Tibial nerve (tissue), 4 donors: ENCODE measurements at regions not wholly inside any gene's neighbourhood (a gene's known extent, or its start where the extent isn't known, plus 50 kb on each side); places are given as distances from the start of the nearest gene placed in this dataset.

Experiments
- DNase-seq, 2 donors: peaks; one replicate each; pipeline ENCODE4 v3.0.0-alpha.2; 2019; ENCODE audit warnings: low spot score in 2 of 2
- H3K27ac ChIP-seq, 4 donors: fragments of 200-600 bp; sonication (generic) in 3 of 4; one replicate each; pipeline ENCODE4 v1.5.1; 2017 to 2019; ENCODE audit warnings: mild to moderate bottlenecking in 1 of 4
- H3K27me3 ChIP-seq, 2 donors: fragments of 200-600 bp; sonication (generic) in 1 of 2; one replicate each; pipeline versions ENCODE4 v1.5.1 to v1.6.0; 2017 to 2019
- H3K36me3 ChIP-seq, 3 donors: fragments of 200-600 bp; sonication (generic); one replicate each; pipeline ENCODE4 v1.5.1; 2018 to 2019
- H3K4me1 ChIP-seq, 4 donors: fragments of 200-600 bp; sonication (generic) in 3 of 4; one replicate each; pipeline ENCODE4 v1.5.1; 2017 to 2019
- H3K4me3 ChIP-seq, 4 donors: fragments of 200-600 bp; sonication (generic) in 3 of 4; one replicate each; pipeline ENCODE4 v1.5.1; 2017 to 2019; ENCODE audit warnings: mild to moderate bottlenecking in 1 of 4, moderate library complexity in 1 of 4
- H3K9me3 ChIP-seq, 4 donors: fragments of 200-600 bp; sonication (generic) in 3 of 4; one replicate each; pipeline ENCODE4 v1.5.1; 2017 to 2019
- EP300 ChIP-seq, 2 donors: sonication (generic); formaldehyde crosslinking; IDR thresholded peaks; one replicate each; pipeline ENCODE4 v1.6.1; 2017; ENCODE audit warnings: antibody characterized with exemption in 2 of 2, mild to moderate bottlenecking in 1 of 2
- POLR2A ChIP-seq, 2 donors: fragments of 450-650 bp; IDR thresholded peaks; one replicate each; pipeline ENCODE4 v1.6.1; 2017; ENCODE audit warnings: antibody characterized with exemption in 2 of 2, mild to moderate bottlenecking in 2 of 2, moderate library complexity in 2 of 2
- WGBS, 2 donors: methylation state at CpG; one replicate each; pipeline ENCODE4 v1.1.5; 2018; 5-methylcytosine and 5-hydroxymethylcytosine counted together
- TF ChIP-seq, protein P1 (sequence below), 5 experiments: fragments of 200-600 bp in 3 of 5; fragments of 450-650 bp in 2 of 5; sonication (generic) in 3 of 5; IDR thresholded peaks; one replicate each; pipeline ENCODE4 v1.5.1; 2016 to 2019; ENCODE audit warnings: antibody characterized with exemption in 5 of 5, mild to moderate bottlenecking in 3 of 5, moderate library complexity in 2 of 5

GRCh38 chr13:105139048-105139379, 1396.4 kb downstream of the EFNB2 start:
- Histone ChIP-seq H3K9me3 (no peaks in the 10 kb centered on the region), H3K36me3 (no peaks in the 10 kb centered on the region), H3K4me3 (peak overlapping the region in 2 of 4 donors; percentile 38 to 39), H3K27ac (no peak overlapping the region), H3K4me1 (no peaks in the 10 kb centered on the region), H3K27me3 (no peaks in the 10 kb centered on the region)
- 82 to 86% methylated on average over 3 of the region's 3 CpGs for WGBS, 2 donors
- no peak for DNase-seq
- TF ChIP-seq POLR2A (IDR thresholded peaks at IDR 0.05), result no peak
- TF ChIP-seq, protein P1, sequence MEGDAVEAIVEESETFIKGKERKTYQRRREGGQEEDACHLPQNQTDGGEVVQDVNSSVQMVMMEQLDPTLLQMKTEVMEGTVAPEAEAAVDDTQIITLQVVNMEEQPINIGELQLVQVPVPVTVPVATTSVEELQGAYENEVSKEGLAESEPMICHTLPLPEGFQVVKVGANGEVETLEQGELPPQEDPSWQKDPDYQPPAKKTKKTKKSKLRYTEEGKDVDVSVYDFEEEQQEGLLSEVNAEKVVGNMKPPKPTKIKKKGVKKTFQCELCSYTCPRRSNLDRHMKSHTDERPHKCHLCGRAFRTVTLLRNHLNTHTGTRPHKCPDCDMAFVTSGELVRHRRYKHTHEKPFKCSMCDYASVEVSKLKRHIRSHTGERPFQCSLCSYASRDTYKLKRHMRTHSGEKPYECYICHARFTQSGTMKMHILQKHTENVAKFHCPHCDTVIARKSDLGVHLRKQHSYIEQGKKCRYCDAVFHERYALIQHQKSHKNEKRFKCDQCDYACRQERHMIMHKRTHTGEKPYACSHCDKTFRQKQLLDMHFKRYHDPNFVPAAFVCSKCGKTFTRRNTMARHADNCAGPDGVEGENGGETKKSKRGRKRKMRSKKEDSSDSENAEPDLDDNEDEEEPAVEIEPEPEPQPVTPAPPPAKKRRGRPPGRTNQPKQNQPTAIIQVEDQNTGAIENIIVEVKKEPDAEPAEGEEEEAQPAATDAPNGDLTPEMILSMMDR (IDR thresholded peaks at IDR 0.05), result no peak
- no peak for TF ChIP-seq EP300 (IDR thresholded peaks at IDR 0.05)

DNA sequence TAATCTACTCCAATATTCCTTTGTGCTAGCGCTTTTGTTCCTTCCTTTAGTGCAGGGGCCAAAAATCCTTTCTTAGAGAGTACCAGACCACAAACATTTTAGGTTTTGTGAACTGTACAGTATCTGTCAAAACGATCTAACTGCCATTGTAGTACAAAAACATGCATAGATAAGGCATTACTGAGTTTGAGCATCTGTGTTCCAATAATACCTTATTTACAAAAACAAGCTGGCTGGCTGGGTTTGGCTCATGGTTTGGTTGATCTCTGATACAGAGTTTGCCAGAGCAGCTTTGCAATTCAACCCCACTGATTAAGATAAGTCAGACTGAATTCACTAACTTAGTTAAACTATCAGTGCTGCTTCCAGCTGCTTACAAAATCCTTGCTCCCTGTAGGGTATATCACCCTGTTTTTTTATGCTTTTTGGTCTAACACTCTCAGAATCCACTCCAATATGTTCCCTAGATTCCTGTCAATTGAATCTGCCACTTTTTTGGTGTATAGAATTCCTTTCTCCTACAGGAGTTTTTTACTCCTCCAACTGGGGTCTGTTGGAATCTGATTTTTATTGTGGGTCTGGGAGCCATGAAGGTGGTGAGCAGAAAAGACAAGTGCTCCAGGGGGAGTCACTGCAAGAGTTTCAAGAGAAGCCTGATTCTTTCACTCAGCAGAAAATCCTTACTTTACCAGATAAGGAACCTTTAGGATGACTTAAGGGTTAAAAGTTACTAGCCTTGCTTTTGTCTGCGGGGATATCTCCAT, 1399.4 kb downstream of the EFNB2 start:
- DNase-seq, result no peak
- 60 to 66% methylated on average over 3 of the region's 3 CpGs for WGBS, 2 donors
- H3K27ac ChIP-seq, result no peak overlapping the region
- H3K36me3 ChIP-seq, result no peaks in the 10 kb centered on the region
- H3K9me3 ChIP-seq, result no peaks in the 10 kb centered on the region
- no peaks in the 10 kb centered on the region for H3K27me3 ChIP-seq
- TF ChIP-seq, protein P1 (IDR thresholded peaks at IDR 0.05), result no peak
- TF ChIP-seq EP300 (IDR thresholded peaks at IDR 0.05), result no peak
- no peak for TF ChIP-seq POLR2A (IDR thresholded peaks at IDR 0.05)
- no peaks in the 10 kb centered on the region for H3K4me1 ChIP-seq
- H3K4me3 ChIP-seq, result no peak overlapping the region

DNA sequence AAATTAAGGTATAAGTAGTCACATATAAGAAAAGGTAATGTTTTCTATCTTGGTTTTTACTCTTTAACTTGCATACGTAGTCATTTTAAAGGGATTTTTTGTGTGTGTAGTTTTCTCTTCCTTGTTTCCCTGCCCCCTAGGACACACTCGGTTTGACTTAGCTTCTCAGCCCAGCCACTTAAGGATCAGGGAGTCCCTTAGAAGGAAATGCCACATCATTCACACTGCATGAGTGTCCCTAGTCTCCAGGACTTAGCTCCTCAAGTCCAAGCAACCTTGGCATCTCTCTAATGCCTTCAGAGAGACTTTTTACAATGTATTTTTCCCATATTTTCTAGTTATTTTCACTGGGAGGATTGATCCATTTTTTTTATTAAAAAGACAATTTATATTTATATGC, 1407.7 kb downstream of the EFNB2 start:
- TF ChIP-seq POLR2A (IDR thresholded peaks at IDR 0.05), result no peak
- H3K27ac ChIP-seq, result no peak overlapping the region
- H3K36me3 ChIP-seq, result no peaks in the 10 kb centered on the region
- no peaks in the 10 kb centered on the region for H3K27me3 ChIP-seq
- 67 to 75% methylated on average over 2 of the region's 2 CpGs for WGBS, 2 donors
- H3K9me3 ChIP-seq, result no peaks in the 10 kb centered on the region
- no peak overlapping the region for H3K4me3 ChIP-seq
- DNase-seq, result no peak
- H3K4me1 ChIP-seq, result no peaks in the 10 kb centered on the region

DNA sequence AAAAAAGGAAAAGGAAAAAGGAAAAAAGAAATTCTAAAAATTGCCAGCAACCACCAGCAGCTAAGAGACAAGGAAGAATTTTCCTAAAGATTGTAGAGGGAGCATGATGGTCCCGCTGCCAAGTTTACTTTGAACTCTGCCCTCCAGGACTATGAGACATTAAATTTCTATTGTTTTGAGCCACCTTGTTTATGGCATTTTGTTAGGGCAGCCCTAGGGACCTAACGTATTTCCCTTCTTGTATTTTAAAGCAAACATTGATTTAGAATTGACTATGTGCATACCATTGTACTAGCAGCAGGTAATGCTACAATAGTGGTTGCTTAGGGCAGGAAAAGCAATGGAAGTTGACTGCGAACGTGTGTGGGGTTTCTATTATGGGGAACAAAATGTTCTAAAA, 1414.2 kb downstream of the EFNB2 start:
- no peak for DNase-seq
- Histone ChIP-seq H3K4me3 (no peak overlapping the region), H3K4me1 (no peaks in the 10 kb centered on the region), H3K36me3 (no peaks in the 10 kb centered on the region), H3K27ac (no peak overlapping the region), H3K9me3 (no peaks in the 10 kb centered on the region), H3K27me3 (no peaks in the 10 kb centered on the region)
- 74 to 78% methylated on average over 4 of the region's 4 CpGs for WGBS, 2 donors
- TF ChIP-seq, protein P1 (IDR thresholded peaks at IDR 0.05), result no peak
- TF ChIP-seq POLR2A (IDR thresholded peaks at IDR 0.05) (no peak), EP300 (IDR thresholded peaks at IDR 0.05) (no peak)

- H3K27ac ChIP-seq, result no peak overlapping the region
- no peak overlapping the region for H3K4me3 ChIP-seq
- no peaks in the 10 kb centered on the region for H3K36me3 ChIP-seq
- no peaks in the 10 kb centered on the region for H3K27me3 ChIP-seq
- H3K9me3 ChIP-seq, result peaks cover 0 to 11% (median 0%) of the 10 kb centered on the region in 4 donors
- no peak for DNase-seq
- TF ChIP-seq EP300 (IDR thresholded peaks at IDR 0.05), result no peak
- TF ChIP-seq, protein P1 (IDR thresholded peaks at IDR 0.05), result no peak
- no peak for TF ChIP-seq POLR2A (IDR thresholded peaks at IDR 0.05)
- no peaks in the 10 kb centered on the region for H3K4me1 ChIP-seq
Measured at GRCh38 chr13:105118426-105118985, 1417.0 kb downstream of the EFNB2 start.
